ENCODE measurements at regions not wholly inside any gene's neighbourhood (a gene's known extent, or its start where the extent isn't known, plus 50 kb on each side); places are given as distances from the start of the nearest gene placed in this dataset.

DNA sequence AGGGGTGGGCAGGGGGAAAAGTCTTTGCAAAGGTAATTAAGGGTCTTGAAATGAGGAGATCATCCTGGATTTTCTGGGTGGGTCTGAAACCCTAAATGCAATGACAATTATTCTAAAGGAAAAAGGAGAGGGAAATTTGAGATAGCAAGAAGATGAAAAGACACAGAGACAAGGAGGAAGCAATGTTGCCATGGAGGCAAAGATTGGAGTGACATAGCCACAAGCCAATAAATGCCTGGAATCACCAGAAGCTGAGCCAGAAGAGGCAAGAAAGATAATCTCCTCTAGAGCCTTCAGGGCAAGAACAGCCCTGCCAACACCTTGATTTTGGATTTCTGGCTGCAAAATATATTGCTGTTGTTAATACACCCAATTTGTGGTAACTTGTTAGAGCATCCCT is 1246.3 kb upstream of the PIK3C3 start:
- DNase-seq: no peak

DNA sequence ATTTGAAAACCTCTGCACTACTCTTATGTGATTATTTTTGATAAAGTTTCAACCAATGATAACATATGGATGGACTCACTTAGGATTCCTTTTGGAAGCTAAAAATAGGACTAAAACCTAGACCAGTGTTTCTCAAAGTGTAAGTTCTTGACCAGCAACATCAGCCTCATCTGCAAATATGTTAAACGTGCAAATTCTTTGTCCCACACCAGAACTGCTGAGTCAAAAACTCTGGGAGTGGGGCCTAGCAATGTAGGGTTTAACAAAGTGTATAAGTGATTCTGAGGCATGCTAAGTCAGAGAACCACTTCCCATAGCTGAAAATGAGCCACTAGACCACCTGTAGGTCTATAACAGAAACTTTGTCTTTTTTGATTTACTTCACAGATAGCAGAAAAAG is 1247.2 kb upstream of the PIK3C3 start:
- DNase-seq: no peak

DNA sequence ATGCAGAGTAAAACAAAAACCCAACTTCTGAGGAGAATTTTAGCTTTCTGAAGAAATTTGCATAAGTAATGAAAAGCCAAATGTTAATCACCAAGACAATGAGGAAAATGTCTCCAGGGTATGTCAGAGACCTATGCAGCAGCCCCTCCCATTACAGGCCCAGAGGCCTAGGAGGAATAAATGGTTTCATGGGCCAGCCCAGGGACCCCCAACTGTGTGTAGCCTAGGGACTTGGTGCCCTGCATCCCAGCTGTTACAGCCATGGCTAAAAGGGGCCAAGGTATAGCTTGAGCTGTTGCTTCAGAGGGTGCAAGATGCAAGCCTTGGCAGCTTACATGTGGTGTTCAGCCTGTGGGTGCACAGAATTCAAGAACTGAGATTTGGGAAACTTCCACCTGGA is 1256.9 kb upstream of the PIK3C3 start:
- no peak for DNase-seq

DNA sequence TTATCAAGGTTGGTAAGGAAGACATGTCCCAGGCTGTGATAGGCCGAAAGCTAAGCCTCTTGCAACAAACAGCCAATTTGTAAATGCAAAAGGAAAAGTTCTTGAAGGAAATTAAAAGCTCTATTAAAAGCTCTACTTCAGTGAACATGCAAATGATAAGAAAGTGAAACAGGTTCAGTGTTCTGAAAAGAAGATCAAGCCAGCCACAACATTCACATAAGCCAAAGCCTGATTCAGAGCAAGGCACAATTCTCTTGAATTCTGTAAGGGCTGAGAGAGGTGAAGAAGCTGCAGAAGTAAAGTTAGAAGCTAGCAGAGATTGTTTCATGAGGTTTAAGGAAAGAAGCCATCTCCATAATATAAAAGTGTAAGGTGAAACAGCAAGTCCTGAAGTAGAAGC is 1259.5 kb upstream of the PIK3C3 start:
- no peak for DNase-seq

DNA sequence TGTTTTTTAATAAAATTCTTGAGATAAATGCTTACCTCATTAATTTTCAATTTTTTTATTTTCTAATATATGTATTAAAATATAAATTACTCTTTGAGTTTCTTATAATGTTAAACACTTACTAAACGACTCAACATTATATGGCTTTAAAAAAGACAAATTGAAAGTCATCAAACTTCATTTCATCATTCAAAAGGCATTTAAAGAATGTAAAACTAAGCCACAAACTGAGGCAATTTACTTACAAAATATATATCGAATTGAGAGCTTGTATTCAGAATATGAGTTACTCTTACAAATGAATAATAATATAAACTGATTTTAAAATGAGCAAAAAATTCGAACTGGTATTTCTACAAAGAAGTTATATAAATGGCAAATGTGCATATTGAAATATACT is 1262.2 kb upstream of the PIK3C3 start:
- no peak for DNase-seq

DNA sequence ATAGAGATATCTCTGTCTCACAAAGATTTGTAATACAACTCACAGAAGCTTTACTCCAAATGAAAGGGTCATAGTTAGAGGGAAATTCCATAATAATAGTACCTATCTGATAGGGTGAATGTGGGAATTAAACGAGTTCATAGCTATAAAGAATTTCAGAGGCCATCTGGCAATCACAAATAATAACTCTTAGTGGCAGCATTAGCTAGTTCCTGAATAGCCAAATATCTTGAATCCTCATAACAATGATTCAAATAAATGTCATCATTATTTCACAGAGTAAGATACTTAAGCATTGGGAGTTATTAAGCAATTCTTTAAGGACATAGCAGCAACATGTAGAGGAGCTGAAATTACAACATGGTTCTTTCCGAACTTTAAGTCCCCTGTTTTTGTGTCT is 1265.0 kb upstream of the PIK3C3 start:
- no peak for DNase-seq

DNA sequence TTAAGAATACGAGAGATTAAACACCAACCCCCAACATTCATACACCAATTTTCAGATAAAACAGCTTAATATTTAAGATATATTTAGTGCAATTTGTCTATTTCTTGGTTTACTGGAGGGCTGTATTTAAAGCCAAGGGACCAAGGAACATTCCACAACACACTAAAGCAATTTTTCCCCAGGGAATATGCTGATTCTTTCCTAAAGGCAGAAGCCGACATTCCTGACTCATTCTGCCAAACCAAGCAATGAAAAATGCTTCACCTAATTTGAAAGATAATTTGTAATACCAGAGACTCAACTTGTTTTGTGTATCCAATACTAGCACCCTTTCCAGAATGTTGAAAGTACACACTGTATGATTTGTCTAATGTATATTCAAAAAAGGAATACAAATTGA is 1267.6 kb upstream of the PIK3C3 start:
- DNase-seq: no peak

DNA sequence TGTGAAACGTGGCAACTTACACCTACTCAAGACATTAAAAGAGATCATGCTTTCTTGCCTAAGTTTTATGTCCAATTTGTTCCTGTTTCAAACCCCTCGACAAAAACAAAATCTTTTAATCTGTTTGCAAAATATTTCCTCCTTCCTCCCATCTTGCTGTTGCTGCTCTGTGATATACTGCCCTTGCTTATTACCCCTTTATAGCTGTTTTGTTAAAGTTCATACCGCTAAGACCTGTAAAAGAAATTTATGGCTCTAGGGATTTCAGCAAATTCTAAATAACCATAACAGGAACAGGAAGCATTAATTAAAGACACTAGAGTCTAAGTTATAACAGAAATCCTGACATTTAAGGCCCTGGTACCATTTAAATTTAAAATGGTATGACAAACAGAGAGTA is 1268.2 kb upstream of the PIK3C3 start:
- no peak for DNase-seq

DNA sequence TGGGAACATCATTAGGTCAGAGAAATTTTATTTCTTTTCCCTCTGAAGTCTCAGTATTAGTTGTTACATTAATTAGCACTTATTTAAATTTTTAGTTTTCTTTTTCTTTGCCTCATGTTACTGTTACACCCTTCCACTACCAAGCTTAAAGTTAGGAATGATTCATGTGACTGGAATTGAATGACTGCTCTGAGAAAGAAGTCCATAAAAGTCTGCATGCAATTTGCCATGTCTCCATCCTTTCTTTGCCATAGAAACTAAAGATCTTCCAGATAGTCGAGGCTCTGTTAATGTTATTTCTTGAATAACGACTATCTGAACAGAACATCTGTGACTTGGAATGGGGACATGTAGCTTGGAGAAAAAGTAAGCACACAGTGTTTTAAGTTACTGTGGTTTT is 1269.8 kb upstream of the PIK3C3 start:
- DNase-seq: no peak

DNA sequence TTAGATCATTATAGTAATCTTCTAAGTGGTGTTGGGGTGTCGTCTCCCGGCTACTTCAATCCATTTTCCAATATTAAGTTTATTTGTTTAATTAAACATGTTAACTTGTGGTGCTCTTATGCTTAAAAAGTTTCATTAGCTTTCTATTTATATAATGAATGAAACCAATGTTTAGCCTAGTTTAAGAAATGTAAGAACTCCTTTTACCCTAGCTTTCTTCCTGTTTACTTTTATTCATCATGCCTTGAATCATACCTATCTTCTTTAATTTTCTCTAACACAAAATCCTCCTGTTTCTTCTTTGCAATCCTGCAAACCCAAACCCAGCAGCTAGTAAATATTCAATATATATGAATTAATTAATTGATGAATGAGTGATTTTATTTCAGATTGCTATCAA is 1276.7 kb upstream of the PIK3C3 start:
- no peak for DNase-seq

DNA sequence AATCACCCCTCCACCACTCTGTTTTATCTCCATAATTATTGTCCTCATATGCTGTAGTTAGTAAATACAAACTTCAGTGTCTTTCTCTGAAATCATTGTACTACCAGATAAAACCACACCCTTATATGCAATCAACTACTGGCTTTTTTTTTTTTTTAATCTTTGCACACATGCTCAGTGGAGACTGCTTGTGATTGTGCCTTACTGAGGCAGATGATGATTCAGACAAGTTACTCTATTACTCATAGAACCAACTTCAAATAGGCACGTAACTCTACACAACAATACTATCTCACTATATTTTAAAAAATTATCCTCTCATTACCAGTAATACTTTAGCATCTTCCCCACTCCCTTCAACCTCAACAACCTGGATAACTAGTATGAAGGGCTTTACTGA is 1278.4 kb upstream of the PIK3C3 start:
- DNase-seq: no peak

DNA sequence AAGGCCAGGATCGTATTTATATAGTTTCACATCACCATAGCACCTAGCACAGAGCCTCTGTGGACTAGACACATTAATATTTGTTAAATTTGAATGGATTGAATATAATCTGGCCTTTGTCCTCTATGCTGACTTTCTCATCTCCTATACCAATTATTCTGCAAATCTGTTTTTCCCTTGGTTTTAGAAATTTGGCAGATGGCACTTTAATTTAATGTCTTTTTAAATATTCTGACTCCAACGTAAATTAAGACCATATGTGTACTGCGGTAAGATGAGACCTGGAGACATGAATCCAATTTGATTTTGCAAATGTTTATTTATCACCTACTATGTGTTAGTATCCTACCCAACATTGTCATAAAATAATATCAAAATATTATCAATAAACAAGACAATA is 1281.9 kb upstream of the PIK3C3 start:
- DNase-seq: no peak

DNA sequence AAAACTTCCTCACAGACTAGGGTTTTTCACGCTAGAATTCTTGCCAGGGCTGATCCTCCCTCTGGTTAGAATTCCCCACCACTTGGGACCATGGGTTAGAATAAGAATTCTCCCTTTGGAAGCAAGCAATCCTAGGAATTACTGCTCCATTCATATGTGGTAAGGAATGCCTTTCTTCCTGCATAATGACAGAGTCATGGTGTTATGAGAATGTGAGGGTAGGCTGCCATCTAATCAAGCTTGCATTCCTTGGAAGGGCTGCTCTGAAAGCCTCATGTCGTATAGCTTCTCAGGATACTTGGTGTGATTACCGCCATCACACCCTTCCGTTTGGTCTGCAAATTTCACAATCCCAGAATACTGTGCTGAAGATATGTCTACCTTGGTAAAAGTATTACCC is 1282.4 kb upstream of the PIK3C3 start:
- no peak for DNase-seq

DNA sequence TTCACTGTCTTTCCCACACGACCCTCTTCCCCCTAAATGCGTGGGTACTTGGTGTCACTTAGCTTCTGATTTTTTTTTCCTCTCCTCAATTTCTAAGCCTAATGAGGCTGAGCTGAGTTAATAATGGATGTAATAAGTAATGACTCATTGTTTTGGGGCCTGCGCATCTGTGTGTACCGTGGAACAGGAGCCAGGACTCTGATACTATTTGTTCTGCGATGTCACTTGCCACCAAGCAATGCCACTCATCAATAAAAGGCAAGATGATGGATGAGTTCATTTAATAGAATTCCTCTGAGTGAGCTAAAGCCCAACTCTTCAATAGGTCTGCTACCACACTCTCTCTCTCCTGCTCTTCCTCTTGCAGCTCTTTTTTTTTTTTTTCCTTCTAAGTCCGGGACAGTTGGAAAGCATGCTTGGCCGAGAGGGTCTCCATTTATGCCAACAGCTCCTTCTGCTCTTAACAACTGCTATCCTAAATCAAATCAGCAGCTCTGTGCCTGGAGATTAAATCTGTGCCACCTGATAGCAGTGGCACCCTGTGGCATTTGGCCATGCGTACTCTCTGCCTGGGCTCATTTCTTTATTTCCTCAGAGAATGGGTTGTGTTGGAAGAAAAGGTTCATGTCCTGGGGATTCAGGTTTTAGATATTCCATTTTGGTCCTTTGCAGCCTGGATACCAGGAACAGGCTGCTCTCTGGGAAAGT is 1284.2 kb upstream of the PIK3C3 start:
- DNase-seq: no peak

DNA sequence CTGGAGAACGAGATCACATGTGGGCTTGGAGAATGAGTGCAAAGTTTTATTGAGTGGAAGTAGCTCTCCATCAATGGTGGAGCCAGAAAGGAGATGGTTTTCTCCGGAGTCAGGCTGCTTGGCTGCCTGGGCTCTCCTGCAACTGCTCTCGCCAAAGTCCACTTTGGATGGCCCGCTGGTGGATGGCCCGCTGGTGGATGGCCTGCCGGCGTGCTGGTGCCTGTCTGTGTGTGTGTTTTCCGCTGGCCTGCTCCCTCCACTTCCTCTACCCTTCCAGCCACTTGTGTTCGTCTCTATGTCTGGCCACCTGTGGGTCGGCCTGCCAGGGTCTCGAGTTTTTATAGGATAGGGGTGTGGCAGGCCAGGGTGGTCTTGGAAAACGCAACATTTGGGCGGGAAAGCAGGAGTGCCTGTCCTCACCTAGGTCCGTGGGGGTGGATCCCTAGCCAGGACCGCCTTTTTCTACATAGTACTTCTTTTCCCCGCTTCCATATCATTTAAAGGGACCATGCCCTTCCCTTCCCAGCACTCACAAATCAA is 1292.1 kb upstream of the PIK3C3 start:
- no peak for DNase-seq

DNA sequence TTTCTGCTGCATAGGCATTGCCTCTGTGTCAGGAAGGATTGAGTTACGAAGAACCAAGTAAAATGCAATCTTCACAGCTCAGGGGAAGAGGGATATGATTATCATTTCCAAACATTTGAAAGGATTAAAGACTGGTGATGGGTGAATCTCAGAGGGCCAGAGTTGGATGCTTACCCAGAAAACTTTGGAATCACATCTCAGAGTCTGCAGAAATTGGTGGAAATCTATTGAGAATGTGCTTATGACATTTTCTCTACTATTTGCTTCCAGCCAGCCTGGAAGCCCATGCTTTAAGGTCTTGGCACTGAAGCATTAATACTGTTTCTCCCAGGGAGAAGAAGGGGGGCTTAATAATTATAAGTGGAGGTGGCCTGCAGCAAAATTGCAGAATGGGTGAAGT is 1301.4 kb upstream of the PIK3C3 start:
- DNase-seq: no peak

DNA sequence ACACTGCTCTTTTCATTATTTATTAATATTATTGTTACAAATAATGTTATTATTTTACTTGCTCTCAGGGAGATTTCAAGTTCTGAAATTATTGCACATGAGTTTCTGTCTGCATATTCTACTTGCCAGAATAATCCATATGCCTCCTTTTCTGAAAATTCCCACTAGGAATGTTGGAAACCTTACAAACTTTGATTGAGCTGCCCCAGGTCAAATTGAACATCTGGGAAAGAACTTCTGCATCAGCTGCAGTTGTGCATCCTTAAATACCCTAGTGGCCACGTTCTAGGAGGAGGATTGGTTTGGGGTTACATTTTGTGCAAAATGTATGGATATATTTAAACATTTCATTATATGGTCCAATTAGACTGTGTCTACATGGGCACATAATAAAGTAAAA is 1302.7 kb upstream of the PIK3C3 start:
- no peak for DNase-seq

DNA sequence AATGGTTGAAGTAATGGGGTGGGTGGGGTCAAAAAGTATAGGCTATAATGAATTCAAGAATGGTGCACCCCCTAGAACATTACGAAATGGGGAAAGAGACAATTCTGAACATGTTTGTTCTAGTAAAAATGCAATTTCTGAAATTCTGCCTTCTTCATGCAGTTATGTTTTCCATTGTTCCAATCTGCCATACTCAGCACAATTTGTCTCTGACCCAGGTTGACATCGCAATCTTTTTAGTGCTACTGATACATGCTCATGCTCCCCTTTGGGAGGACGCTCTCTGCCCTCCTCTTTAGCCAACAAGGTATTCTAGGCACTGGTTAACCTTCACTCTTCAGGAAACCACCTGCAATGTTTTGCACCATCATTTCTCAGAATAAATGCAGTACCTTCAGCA is 1303.9 kb upstream of the PIK3C3 start:
- no peak for DNase-seq

DNA sequence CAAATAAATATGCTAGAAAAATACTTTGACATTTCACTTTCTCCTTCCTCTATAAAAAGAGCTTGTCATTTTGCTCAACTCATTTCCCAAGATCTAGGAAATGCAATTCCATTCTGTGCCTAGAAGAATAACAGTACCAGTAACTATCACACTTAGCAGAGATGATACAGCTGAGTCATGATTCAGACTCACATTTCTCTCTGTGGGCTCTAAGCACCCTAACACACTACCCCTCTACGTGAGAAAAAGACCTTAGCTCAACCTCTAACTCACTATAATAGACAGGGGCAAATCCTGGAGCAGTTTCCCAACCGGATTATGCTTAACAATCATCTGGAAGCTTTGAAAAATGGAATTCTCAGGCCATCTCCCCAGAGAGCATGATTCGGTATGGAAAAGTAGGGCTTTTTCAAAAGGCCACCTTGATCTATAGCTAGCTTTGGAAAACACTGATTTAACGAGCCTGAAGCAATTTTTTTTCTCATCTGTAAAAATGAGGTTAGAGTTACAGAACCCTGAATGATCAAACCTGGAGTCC is 1312.3 kb upstream of the PIK3C3 start:
- DNase-seq: no peak

DNA sequence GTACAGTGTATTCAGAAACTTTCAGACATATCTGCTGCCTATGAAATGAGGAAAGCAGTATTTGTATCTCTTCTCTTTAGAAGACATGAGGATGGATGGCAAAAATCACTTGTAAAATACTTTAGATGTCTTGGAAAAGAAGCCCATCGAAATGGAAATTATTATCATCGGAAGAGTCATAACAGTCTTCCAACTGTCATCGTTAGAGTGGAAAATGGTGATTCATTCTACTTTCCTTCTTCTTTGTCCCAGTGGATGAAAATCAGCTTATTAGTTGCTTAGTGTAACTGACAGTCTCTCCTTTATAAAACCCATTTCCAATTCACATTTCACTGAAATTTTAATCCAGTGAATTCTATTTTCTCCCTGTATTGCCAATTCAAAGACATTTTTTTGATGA is 1323.7 kb upstream of the PIK3C3 start:
- DNase-seq: no peak

DNA sequence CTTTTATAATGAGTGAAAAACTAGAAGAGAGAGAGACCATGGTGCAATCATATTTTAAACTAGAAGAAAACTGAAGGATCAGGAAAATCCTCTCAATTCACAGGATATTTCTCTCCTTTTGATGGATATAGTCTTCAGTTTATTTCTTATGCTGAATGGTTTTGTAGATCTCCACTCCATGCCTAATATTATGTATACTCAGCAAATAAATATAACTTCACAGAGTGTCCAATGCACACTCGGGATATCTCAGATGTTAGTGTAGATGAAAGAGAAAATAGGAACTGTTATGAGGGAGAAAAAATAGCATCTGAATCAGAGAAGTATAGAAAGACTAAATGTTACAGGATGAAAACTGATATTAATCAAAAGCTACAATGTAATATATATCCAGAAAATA is 1324.5 kb upstream of the PIK3C3 start:
- DNase-seq: no peak

DNA sequence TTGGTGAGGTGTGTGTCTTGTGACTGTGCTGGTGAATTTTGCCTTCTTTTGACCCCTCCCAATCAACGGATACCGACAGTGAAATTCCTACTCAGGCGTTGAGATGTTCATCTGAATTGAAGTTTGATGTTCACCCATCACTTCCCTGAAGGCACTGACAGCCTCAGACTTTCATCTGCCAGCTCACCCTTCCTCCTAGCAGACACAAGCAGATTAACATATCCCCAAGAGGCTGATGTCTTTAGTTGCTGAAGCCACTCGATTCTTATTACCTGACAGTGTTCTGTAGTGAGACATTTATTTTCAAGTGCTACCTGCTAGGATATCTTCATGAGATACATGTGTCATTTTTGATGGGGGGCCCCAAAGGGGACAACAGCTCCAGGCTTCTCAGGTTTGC is 1330.1 kb upstream of the PIK3C3 start:
- no peak for DNase-seq

DNA sequence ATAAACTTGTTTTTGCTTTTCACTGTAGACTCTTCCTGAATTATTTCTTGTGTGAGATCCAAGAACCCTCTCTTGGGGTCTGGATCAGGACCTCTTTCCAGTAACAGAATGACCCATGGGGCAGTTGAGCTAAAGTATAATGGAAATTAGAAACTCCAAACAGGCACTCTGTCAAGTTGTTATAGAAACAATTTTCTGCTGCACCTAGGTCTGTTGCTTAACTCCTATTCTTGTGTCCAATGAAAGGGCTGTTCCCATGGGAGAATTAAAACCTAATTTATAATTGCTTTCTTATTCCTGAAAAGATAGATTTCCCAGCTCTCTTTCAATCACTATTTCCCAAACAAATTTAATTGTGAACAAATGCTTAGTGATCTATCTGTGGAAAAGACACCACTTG is 1341.3 kb upstream of the PIK3C3 start:
- DNase-seq: no peak

DNA sequence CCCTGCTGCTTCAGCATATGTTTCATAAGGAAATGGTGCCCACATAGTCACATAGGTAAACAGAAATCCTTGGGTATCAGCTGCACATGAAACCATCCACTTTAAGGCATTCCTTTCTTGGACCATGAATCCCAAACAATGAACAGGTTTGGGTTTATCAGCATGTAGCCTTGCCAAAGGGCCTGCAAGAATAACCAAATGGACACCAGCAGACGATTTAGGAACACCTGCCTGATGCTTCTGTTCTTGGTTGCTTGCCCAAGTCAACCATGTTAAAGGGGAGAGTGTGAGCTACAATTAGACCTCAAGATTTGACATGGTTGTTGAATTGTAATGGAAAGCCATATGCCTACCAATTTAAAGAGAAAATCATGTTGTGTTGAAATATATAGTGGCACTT is 1342.7 kb upstream of the PIK3C3 start:
- no peak for DNase-seq

DNA sequence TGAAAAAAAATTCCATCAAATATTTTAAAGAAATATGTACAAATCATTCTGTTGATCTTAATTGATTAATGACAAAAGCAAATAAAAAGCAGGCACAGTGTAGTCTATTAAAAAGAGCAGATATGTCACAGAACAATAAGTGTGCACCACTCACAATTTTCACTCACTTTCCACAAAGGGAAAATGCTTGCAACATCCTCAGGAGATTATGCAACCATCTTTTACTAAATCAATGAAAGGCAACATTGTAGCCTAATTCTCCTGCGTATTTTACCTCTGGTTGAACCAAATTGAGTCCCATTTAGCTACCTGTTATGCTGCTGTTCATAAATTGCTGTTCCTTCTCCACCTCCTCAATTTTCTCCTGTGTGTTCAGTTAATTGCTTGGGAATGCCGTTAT is 1346.8 kb upstream of the PIK3C3 start:
- DNase-seq: no peak

Data from hematopoietic multipotent progenitor cell treated with erythropoietin and hydrocortisone succinate and interleukin-3 and kit ligand, for 6 days (in vitro differentiated cells).